Endothelial cell of umbilical vein (primary cell): ENCODE measurements at regions not wholly inside any gene's neighbourhood (a gene's known extent, or its start where the extent isn't known, plus 50 kb on each side); places are given as distances from the start of the nearest gene placed in this dataset.

Experiments
- BruUV-seq: library from RNA; stranded (reverse); fragments of 400-500 nt; replicated peaks from 2 replicates; lab custom pipeline; 2021; lab: Mats Ljungman, UMichigan
- CTCF ChIA-PET: fragments of 300-600, 350-600 bp; sonication (Branson Sonifier 250); formaldehyde crosslinking; loops from one replicate; lab custom pipeline; 2021; ENCODE audit warnings: antibody characterized with exemption, inconsistent platforms; lab: Charles Lee
- POLR2A ChIA-PET: fragments of 300-600, 350-600 bp; sonication (Branson Sonifier 250); formaldehyde crosslinking; loops from one replicate; lab custom pipeline; 2021; ENCODE audit warnings: antibody characterized with exemption, inconsistent platforms; lab: Charles Lee
- DNase-seq: peaks from one replicate; pipeline ENCODE4 v3.0.0-alpha.2; 2011; ENCODE audit warnings: low read depth, low spot score
- FAIRE-seq: peaks from 2 replicates; lab custom pipeline; 2011; peaks lifted over from hg19 to GRCh38; lab: Jason Lieb, UNC
- H2AFZ ChIP-seq: 2 replicates; pipeline ENCODE4 v1.6.0; 2012; ENCODE audit warnings: low read depth, low read length, control low read depth, inconsistent platforms
- H3K27ac ChIP-seq: 2 replicates; pipeline ENCODE4 v1.5.1; 2011; ENCODE audit warnings: low read depth, mild to moderate bottlenecking, control low read depth, low read length, moderate library complexity; ENCODE audit not compliant: insufficient read depth
- H3K27me3 ChIP-seq, 2 experiments: 2 replicates each; pipeline versions ENCODE4 v1.6.0 to v1.6.1; 2011; ENCODE audit warnings: low read length in 2 of 2, mixed read lengths in 1 of 2; ENCODE audit not compliant: control insufficient read depth in 2 of 2, insufficient read depth in 2 of 2
- H3K36me3 ChIP-seq, 2 experiments: 2 replicates in 1 of 2; 3 replicates in 1 of 2; pipeline ENCODE4 v1.5.1; 2011; ENCODE audit warnings: low read length in 2 of 2, mild to moderate bottlenecking in 1 of 2, moderate library complexity in 1 of 2; ENCODE audit not compliant: control insufficient read depth in 2 of 2, insufficient read depth in 2 of 2; ENCODE audit errors: extremely low read depth in 1 of 2
- H3K4me1 ChIP-seq: 3 replicates; pipeline ENCODE4 v1.5.1; 2011; ENCODE audit warnings: mild to moderate bottlenecking, low read length; ENCODE audit not compliant: control insufficient read depth, insufficient read depth; ENCODE audit errors: extremely low read depth
- H3K4me2 ChIP-seq: 2 replicates; pipeline ENCODE4 v1.6.1; 2011; ENCODE audit warnings: low read length, control low read depth, mixed read lengths; ENCODE audit not compliant: insufficient read depth
- H3K4me3 ChIP-seq, 3 experiments: fragments of 200-600 bp in 1 of 3; sonication (generic), shearing (Covaris generic) in 1 of 3; replicated peaks in 1 of 3; 2 replicates each; pipeline ENCODE4 v1.5.1; 2011 to 2016; ENCODE audit warnings: control low read depth in 3 of 3, low read length in 3 of 3, mild to moderate bottlenecking in 2 of 3, inconsistent platforms in 1 of 3, low read depth in 1 of 3, moderate library complexity in 1 of 3; ENCODE audit not compliant: insufficient read depth in 1 of 3
- H3K79me2 ChIP-seq: 2 replicates; pipeline ENCODE4 v1.6.0; 2012; ENCODE audit warnings: low read length, inconsistent platforms; ENCODE audit not compliant: control insufficient read depth, insufficient read depth
- H3K9ac ChIP-seq: replicated peaks from 2 replicates; pipeline ENCODE3; 2011; ENCODE audit warnings: low read length, control low read depth; ENCODE audit not compliant: insufficient read depth; ENCODE audit errors: extremely low read depth
- H3K9me1 ChIP-seq: replicated peaks from 3 replicates; pipeline ENCODE4 v1.6.0; 2011; ENCODE audit warnings: mild to moderate bottlenecking, low read length; ENCODE audit not compliant: control insufficient read depth, insufficient read depth; ENCODE audit errors: extremely low read depth
- H3K9me3 ChIP-seq: replicated peaks from 2 replicates; pipeline ENCODE4 v1.5.1; 2012; ENCODE audit warnings: low read length, inconsistent platforms; ENCODE audit not compliant: control insufficient read depth, insufficient read depth
- H4K20me1 ChIP-seq: replicated peaks from 2 replicates; pipeline ENCODE3; 2011; ENCODE audit warnings: mild to moderate bottlenecking, low read length; ENCODE audit not compliant: control insufficient read depth, insufficient read depth; ENCODE audit errors: extremely low read depth
- EZH2 ChIP-seq: IDR thresholded peaks from 2 replicates; pipeline ENCODE4 v1.6.1; 2012; ENCODE audit warnings: borderline replicate concordance, low read depth, mild to moderate bottlenecking, moderate library complexity, low read length, inconsistent platforms; ENCODE audit not compliant: severe bottlenecking
- FOS ChIP-seq: IDR thresholded peaks from 2 replicates; pipeline ENCODE4 v1.6.1; 2011; ENCODE audit warnings: mild to moderate bottlenecking, low read length, moderate library complexity, borderline replicate concordance; ENCODE audit not compliant: insufficient read depth
- GATA2 ChIP-seq: IDR thresholded peaks from 2 replicates; pipeline ENCODE4 v1.7.0; 2011; ENCODE audit warnings: low read depth, mild to moderate bottlenecking, moderate library complexity, mixed read lengths, low read length; ENCODE audit not compliant: insufficient read length, insufficient read depth
- JUN ChIP-seq: IDR thresholded peaks from 2 replicates; pipeline ENCODE4 v1.6.1; 2011; ENCODE audit warnings: borderline replicate concordance, low read depth; ENCODE audit not compliant: insufficient read length, insufficient read depth
- MYC ChIP-seq: IDR thresholded peaks from one replicate; pipeline ENCODE4 v1.6.1; 2011; ENCODE audit warnings: mild to moderate bottlenecking, low read depth, low read length
- POLR2A ChIP-seq: IDR thresholded peaks from 2 replicates; pipeline ENCODE4 v1.6.1; 2012; ENCODE audit warnings: low read depth, mild to moderate bottlenecking, control low read depth, low read length
- POLR2AphosphoS5 ChIP-seq: IDR thresholded peaks from 2 replicates; pipeline ENCODE4 v1.6.1; 2012; ENCODE audit warnings: low read depth, mild to moderate bottlenecking, control low read depth, low read length, moderate library complexity; ENCODE audit not compliant: insufficient read depth
- dilution Hi-C: fragments of 300-500 bp; cut with MboI; formaldehyde crosslinking; loops from one replicate; pipeline ENCODE4 v1.15.0; 2019; ENCODE audit warnings: low sequenced_read_pairs; ENCODE audit not compliant: extremely low pct_ligation_motif_present
- intact Hi-C: fragments of 100-400 bp; cut with micrococcal nuclease; formaldehyde crosslinking; loops from one replicate; pipeline ENCODE4 v1.10.0; 2022
- TF ChIP-seq, protein P1 (sequence below), 2 donors: IDR thresholded peaks; 1 replicate in 1 of 2; 2 replicates in 1 of 2; pipeline ENCODE4 v1.5.1; 2011; ENCODE audit warnings: low read length in 2 of 2, mild to moderate bottlenecking in 2 of 2, moderate library complexity in 2 of 2, control low read depth in 1 of 2, inconsistent platforms in 1 of 2, low read depth in 1 of 2; ENCODE audit not compliant: insufficient read depth in 1 of 2; ENCODE audit errors: extremely low read depth in 1 of 2
- TF ChIP-seq, protein P2 (sequence below): IDR thresholded peaks from 2 replicates; pipeline ENCODE4 v1.6.1; 2011; ENCODE audit not compliant: insufficient read depth, insufficient read length

DNA sequence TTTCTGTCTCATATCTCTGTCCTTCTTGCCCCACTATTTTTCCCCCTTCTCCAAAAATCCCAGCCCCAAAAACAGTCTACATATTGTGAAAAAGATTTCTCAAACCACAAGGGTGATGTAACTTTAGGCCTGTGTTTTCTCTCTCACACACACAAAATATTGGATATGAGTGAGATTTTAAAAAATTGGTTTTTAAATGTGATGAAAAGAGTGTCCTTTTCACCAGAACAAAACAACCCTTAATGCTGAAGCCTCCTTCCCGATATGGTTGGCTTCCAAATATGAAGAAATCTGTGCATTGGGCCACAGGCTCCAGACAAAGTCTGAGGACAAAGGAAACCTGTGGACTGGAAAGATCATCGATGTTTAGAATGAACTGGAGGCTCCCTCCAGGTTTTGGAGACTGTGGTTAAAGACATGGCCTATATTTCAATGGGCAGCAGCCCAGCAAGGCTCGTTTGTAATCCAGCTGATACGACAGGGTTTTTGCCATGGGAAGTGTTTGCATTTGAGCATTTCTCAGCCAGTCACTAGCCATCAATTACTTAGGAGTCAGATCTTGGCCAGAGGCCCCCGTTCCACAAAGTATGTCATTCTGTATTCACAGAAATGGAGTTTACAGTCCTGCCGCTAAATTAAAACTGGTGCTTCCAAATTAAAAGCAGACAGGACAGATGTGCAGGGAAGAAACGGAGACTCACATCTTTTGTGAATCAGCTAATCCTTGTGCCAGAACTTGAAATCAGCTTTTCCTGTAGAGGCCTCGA lies 546.3 kb downstream of the EBF1 start:
- no peaks in the 10 kb centered on the region for H4K20me1 ChIP-seq
- CTCF ChIA-PET: no interaction called here
- BruUV-seq: no TSS peak
- H3K9me1 ChIP-seq: no peaks in the 10 kb centered on the region
- DNase-seq (no peak), FAIRE-seq (no peak)
- no peaks in the 10 kb centered on the region for H3K27me3 ChIP-seq
- POLR2A ChIA-PET: no interaction called here
- H2AFZ ChIP-seq: no peak overlapping the region
- TF ChIP-seq MYC: no peak
- no peak for TF ChIP-seq EZH2
- no peak for TF ChIP-seq GATA2
- no peak for TF ChIP-seq POLR2AphosphoS5
- TF ChIP-seq, protein P1, sequence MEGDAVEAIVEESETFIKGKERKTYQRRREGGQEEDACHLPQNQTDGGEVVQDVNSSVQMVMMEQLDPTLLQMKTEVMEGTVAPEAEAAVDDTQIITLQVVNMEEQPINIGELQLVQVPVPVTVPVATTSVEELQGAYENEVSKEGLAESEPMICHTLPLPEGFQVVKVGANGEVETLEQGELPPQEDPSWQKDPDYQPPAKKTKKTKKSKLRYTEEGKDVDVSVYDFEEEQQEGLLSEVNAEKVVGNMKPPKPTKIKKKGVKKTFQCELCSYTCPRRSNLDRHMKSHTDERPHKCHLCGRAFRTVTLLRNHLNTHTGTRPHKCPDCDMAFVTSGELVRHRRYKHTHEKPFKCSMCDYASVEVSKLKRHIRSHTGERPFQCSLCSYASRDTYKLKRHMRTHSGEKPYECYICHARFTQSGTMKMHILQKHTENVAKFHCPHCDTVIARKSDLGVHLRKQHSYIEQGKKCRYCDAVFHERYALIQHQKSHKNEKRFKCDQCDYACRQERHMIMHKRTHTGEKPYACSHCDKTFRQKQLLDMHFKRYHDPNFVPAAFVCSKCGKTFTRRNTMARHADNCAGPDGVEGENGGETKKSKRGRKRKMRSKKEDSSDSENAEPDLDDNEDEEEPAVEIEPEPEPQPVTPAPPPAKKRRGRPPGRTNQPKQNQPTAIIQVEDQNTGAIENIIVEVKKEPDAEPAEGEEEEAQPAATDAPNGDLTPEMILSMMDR (IDR thresholded peaks at IDR 0.05; ENCODE audit: extremely low read depth in 1 of 2, insufficient read depth in 1 of 2, low read depth in 1 of 2, low read length in 2 of 2): no peak
- TF ChIP-seq, protein P2, sequence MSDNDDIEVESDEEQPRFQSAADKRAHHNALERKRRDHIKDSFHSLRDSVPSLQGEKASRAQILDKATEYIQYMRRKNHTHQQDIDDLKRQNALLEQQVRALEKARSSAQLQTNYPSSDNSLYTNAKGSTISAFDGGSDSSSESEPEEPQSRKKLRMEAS: no peak
- TF ChIP-seq FOS: no peak
- TF ChIP-seq JUN: no peak
- TF ChIP-seq POLR2A: no peak
- H3K27ac ChIP-seq: no peak overlapping the region
- H3K4me2 ChIP-seq: no peak overlapping the region
- dilution Hi-C loops: no loop called here
- H3K9me3 ChIP-seq: no peaks in the 10 kb centered on the region
- no peaks in the 10 kb centered on the region for H3K36me3 ChIP-seq
- H3K4me3 ChIP-seq: no peak overlapping the region
- no peak overlapping the region for H3K9ac ChIP-seq
- intact Hi-C loops: no loop called here
- no peaks in the 10 kb centered on the region for H3K79me2 ChIP-seq
- H3K4me1 ChIP-seq: no peaks in the 10 kb centered on the region
